ENCODE measurements at regions not wholly inside any gene's neighbourhood (a gene's known extent, or its start where the extent isn't known, plus 50 kb on each side); places are given as distances from the start of the nearest gene placed in this dataset.
"Not testable (repeated sequence)": the region's sequence is repeated elsewhere in the genome, so short reads cannot be mapped to it uniquely, and the experiment has no call there.

GRCh38 chr4:114435116-114435515 lies 163.5 kb upstream of the UGT8 start:
- DNase-seq (ENCODE audit: low read depth in 2 of 2) = no peak

- DNase-seq (ENCODE audit: low read depth in 2 of 2) = no peak
These were observed 155.8 kb upstream of the UGT8 start for GRCh38 chr4:114442856-114443255.

- DNase-seq (ENCODE audit: low read depth in 2 of 2) = no peak
These were observed 154.4 kb upstream of the UGT8 start for GRCh38 chr4:114444211-114444610.

- not testable (repeated sequence) for DNase-seq (ENCODE audit: low read depth in 2 of 2)
These were observed 150.6 kb upstream of the UGT8 start for GRCh38 chr4:114447963-114448516.

GRCh38 chr4:114458728-114459127 lies 139.9 kb upstream of the UGT8 start:
- DNase-seq (ENCODE audit: low read depth in 2 of 2) = no peak

GRCh38 chr4:114464726-114465272 lies 133.8 kb upstream of the UGT8 start:
- DNase-seq (ENCODE audit: low read depth in 2 of 2) = no peak

- no peak for DNase-seq (ENCODE audit: low read depth in 2 of 2)
These were observed 132.8 kb upstream of the UGT8 start for GRCh38 chr4:114465766-114466165.

- DNase-seq (ENCODE audit: low read depth in 2 of 2) = no peak
These were observed 132.3 kb upstream of the UGT8 start for GRCh38 chr4:114466299-114466698.

- DNase-seq (ENCODE audit: low read depth in 2 of 2) = no peak
These were observed 126.2 kb upstream of the UGT8 start for GRCh38 chr4:114472269-114473032.

GRCh38 chr4:114474188-114474800 lies 124.3 kb upstream of the UGT8 start:
- no peak for DNase-seq (ENCODE audit: low read depth in 2 of 2)

GRCh38 chr4:114476310-114476709 lies 122.3 kb upstream of the UGT8 start:
- DNase-seq (ENCODE audit: low read depth in 2 of 2) = no peak

GRCh38 chr4:114479595-114479994 lies 119.0 kb upstream of the UGT8 start:
- DNase-seq (ENCODE audit: low read depth in 2 of 2) = no peak

- DNase-seq (ENCODE audit: low read depth in 2 of 2) = no peak
These were observed 116.8 kb upstream of the UGT8 start for GRCh38 chr4:114481856-114482255.

- DNase-seq (ENCODE audit: low read depth in 2 of 2) = no peak
These were observed 111.5 kb upstream of the UGT8 start for GRCh38 chr4:114487101-114487500.

- DNase-seq (ENCODE audit: low read depth in 2 of 2) = no peak
These were observed 110.2 kb upstream of the UGT8 start for GRCh38 chr4:114488301-114488982.

GRCh38 chr4:114494246-114494803 lies 104.3 kb upstream of the UGT8 start:
- no peak for DNase-seq (ENCODE audit: low read depth in 2 of 2)

GRCh38 chr4:114495471-114495928 lies 103.1 kb upstream of the UGT8 start:
- DNase-seq (ENCODE audit: low read depth in 2 of 2) = no peak

- DNase-seq (ENCODE audit: low read depth in 2 of 2) = no peak
These were observed 101.5 kb upstream of the UGT8 start for GRCh38 chr4:114497116-114497515.

- DNase-seq (ENCODE audit: low read depth in 2 of 2) = no peak
These were observed 89.3 kb upstream of the UGT8 start for GRCh38 chr4:114509340-114509739.

GRCh38 chr4:114512595-114513295 lies 85.9 kb upstream of the UGT8 start:
- DNase-seq (ENCODE audit: low read depth in 2 of 2) = no peak

GRCh38 chr4:114519368-114519767 lies 79.2 kb upstream of the UGT8 start:
- no peak for DNase-seq (ENCODE audit: low read depth in 2 of 2)
